ENCODE measurements at regions not wholly inside any gene's neighbourhood (a gene's known extent, or its start where the extent isn't known, plus 50 kb on each side); places are given as distances from the start of the nearest gene placed in this dataset.

DNA sequence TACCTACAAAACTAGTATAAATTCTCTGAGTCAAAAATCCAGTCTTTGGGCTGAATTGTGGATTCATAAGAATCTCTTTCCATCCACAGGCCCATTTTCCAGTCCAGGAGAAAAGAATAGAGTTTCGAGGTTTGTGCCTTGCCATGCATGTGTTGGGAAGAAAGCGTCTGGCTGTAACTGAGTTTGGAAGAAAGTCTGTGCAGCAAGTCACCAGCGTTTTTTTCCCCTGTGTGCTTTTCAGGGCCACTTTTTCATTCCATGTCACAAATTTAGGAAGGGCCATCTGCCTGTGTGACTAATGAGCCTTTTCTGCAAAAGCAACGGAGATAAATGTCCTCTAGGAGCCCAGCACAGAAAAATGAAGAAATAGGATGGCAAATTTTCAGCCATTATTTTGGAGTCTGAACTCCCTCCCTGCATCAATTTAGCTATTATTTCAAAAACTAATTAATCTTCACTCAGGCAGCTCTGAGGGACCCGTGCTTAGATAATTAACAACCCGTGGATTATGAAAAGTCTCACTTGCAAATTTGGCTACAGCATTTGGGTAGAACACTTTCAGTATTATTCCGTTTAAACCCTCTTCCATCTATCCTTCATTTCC lies 261.5 kb downstream of the SUDS3 start:
- no TSS peak for BruUV-seq (replicated peaks)
- no peaks in the 10 kb centered on the region for H3K9me3 ChIP-seq (ENCODE audit: low read length)
- no peaks in the 10 kb centered on the region for H3K79me2 ChIP-seq (ENCODE audit: insufficient read depth, low read length)
- ATAC-seq (no peak), FAIRE-seq (no peak), DNase-seq (ENCODE audit: low spot score) (no peak)
- 0% methylated on average over 7 of the region's 7 CpGs for WGBS (ENCODE audit: low lambda C conversion rate)
- in situ Hi-C loops (cut with HindIII; ENCODE audit: extremely low pct_ligation_motif_present, low pct_unique_long_range_greater_than_20kb), result no loop called here
- H3K27ac ChIP-seq (ENCODE audit: extremely low read length, insufficient read depth, low read length), result no peak overlapping the region
- no peak overlapping the region for H3K4me2 ChIP-seq (ENCODE audit: low read depth, low read length)
- H3K4me1 ChIP-seq (ENCODE audit: insufficient read depth, low read length), result no peaks in the 10 kb centered on the region
- no peaks in the 10 kb centered on the region for H4K20me1 ChIP-seq (ENCODE audit: insufficient read depth, low read length)
- H2AFZ ChIP-seq (ENCODE audit: low read length), result no peak overlapping the region
- TF ChIP-seq, protein P1, sequence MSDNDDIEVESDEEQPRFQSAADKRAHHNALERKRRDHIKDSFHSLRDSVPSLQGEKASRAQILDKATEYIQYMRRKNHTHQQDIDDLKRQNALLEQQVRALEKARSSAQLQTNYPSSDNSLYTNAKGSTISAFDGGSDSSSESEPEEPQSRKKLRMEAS (IDR thresholded peaks at IDR 0.05), result no peak
- TF ChIP-seq TAF15 (IDR thresholded peaks at IDR 0.05; ENCODE audit: low read depth, low read length, poor library complexity, severe bottlenecking) (no peak), ZBTB21 (CRISPR knock-in tag; IDR thresholded peaks at IDR 0.05) (no peak), ZNF33B (CRISPR knock-in tag; IDR thresholded peaks at IDR 0.05) (no peak), ATF7 (IDR thresholded peaks at IDR 0.05) (no peak), ATF7 (CRISPR knock-in tag; IDR thresholded peaks at IDR 0.05) (no peak), KAT8 (CRISPR knock-in tag; IDR thresholded peaks at IDR 0.05) (no peak), ZNF567 (CRISPR knock-in tag; IDR thresholded peaks at IDR 0.05; ENCODE audit: borderline replicate concordance) (no peak)
- TF ChIP-seq, protein P2, sequence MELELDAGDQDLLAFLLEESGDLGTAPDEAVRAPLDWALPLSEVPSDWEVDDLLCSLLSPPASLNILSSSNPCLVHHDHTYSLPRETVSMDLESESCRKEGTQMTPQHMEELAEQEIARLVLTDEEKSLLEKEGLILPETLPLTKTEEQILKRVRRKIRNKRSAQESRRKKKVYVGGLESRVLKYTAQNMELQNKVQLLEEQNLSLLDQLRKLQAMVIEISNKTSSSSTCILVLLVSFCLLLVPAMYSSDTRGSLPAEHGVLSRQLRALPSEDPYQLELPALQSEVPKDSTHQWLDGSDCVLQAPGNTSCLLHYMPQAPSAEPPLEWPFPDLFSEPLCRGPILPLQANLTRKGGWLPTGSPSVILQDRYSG (CRISPR knock-in tag; IDR thresholded peaks at IDR 0.05), result no peak
- H3K9ac ChIP-seq (ENCODE audit: insufficient read depth, low read depth, low read length), result no peak overlapping the region
- no peak overlapping the region for H3K4me3 ChIP-seq (replicated peaks in 1 of 3; ENCODE audit: insufficient read depth in 1 of 3, low read depth in 2 of 3, low read length in 3 of 3)
- POLR2A ChIA-PET, result no interaction called here
- CTCF ChIA-PET (ENCODE audit: low intra/inter-chr PET ratio, low total read pairs), result no interaction called here
- H3K36me3 ChIP-seq (replicated peaks in 1 of 2; ENCODE audit: control insufficient read depth in 1 of 2, insufficient read depth in 2 of 2, low read length in 2 of 2), result no peaks in the 10 kb centered on the region
- intact Hi-C loops (cut with micrococcal nuclease; ENCODE audit: unreplicated experiment), result no loop called here
- H3K27me3 ChIP-seq (ENCODE audit: control insufficient read depth in 1 of 2, insufficient read depth in 2 of 2, low read length in 2 of 2), result no peaks in the 10 kb centered on the region; a peak in 1 of 5 replicates

- Histone ChIP-seq H3K9me3 (ENCODE audit: low read length) (no peaks in the 10 kb centered on the region), H3K27ac (ENCODE audit: extremely low read length, insufficient read depth, low read length) (no peak overlapping the region), H3K79me2 (ENCODE audit: insufficient read depth, low read length) (no peaks in the 10 kb centered on the region), H3K36me3 (replicated peaks in 1 of 2; ENCODE audit: control insufficient read depth in 1 of 2, insufficient read depth in 2 of 2, low read length in 2 of 2) (no peaks in the 10 kb centered on the region), H3K4me2 (ENCODE audit: low read depth, low read length) (no peak overlapping the region), H3K9ac (ENCODE audit: insufficient read depth, low read depth, low read length) (no peak overlapping the region), H4K20me1 (ENCODE audit: insufficient read depth, low read length) (no peaks in the 10 kb centered on the region), H3K4me1 (ENCODE audit: insufficient read depth, low read length) (no peaks in the 10 kb centered on the region), H3K27me3 (ENCODE audit: control insufficient read depth in 1 of 2, insufficient read depth in 2 of 2, low read length in 2 of 2) (no peaks in the 10 kb centered on the region; a peak in 1 of 5 replicates), H2AFZ (ENCODE audit: low read length) (no peak overlapping the region), H3K4me3 (replicated peaks in 1 of 3; ENCODE audit: insufficient read depth in 1 of 3, low read depth in 2 of 3, low read length in 3 of 3) (no peak overlapping the region)
- ATAC-seq (no peak), DNase-seq (ENCODE audit: low spot score) (no peak), FAIRE-seq (no peak)
- ChIA-PET CTCF (ENCODE audit: low intra/inter-chr PET ratio, low total read pairs) (no interaction called here), POLR2A (no interaction called here)
- 6% methylated on average over 2 of the region's 3 CpGs for WGBS (ENCODE audit: low lambda C conversion rate)
- BruUV-seq (replicated peaks), result no TSS peak
- in situ Hi-C loops (cut with HindIII; ENCODE audit: extremely low pct_ligation_motif_present, low pct_unique_long_range_greater_than_20kb), result no loop called here
- intact Hi-C loops (cut with micrococcal nuclease; ENCODE audit: unreplicated experiment), result no loop called here
- TF ChIP-seq, protein P3, sequence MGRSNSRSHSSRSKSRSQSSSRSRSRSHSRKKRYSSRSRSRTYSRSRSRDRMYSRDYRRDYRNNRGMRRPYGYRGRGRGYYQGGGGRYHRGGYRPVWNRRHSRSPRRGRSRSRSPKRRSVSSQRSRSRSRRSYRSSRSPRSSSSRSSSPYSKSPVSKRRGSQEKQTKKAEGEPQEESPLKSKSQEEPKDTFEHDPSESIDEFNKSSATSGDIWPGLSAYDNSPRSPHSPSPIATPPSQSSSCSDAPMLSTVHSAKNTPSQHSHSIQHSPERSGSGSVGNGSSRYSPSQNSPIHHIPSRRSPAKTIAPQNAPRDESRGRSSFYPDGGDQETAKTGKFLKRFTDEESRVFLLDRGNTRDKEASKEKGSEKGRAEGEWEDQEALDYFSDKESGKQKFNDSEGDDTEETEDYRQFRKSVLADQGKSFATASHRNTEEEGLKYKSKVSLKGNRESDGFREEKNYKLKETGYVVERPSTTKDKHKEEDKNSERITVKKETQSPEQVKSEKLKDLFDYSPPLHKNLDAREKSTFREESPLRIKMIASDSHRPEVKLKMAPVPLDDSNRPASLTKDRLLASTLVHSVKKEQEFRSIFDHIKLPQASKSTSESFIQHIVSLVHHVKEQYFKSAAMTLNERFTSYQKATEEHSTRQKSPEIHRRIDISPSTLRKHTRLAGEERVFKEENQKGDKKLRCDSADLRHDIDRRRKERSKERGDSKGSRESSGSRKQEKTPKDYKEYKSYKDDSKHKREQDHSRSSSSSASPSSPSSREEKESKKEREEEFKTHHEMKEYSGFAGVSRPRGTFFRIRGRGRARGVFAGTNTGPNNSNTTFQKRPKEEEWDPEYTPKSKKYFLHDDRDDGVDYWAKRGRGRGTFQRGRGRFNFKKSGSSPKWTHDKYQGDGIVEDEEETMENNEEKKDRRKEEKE (IDR thresholded peaks at IDR 0.05), result no peak
- TF ChIP-seq KDM3A (CRISPR knock-in tag; IDR thresholded peaks at IDR 0.05; ENCODE audit: low read depth) (no peak), MED1 (CRISPR knock-in tag; IDR thresholded peaks at IDR 0.05) (no peak)
- TF ChIP-seq, protein P4, sequence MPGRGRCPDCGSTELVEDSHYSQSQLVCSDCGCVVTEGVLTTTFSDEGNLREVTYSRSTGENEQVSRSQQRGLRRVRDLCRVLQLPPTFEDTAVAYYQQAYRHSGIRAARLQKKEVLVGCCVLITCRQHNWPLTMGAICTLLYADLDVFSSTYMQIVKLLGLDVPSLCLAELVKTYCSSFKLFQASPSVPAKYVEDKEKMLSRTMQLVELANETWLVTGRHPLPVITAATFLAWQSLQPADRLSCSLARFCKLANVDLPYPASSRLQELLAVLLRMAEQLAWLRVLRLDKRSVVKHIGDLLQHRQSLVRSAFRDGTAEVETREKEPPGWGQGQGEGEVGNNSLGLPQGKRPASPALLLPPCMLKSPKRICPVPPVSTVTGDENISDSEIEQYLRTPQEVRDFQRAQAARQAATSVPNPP (CRISPR knock-in tag; IDR thresholded peaks at IDR 0.05), result no peak
Observed at GRCh38 chr12:118641249-118641648, 264.9 kb downstream of the SUDS3 start.
